Muscle layer of duodenum (tissue), 2 donors: ENCODE measurements at regions not wholly inside any gene's neighbourhood (a gene's known extent, or its start where the extent isn't known, plus 50 kb on each side); places are given as distances from the start of the nearest gene placed in this dataset.
"Not testable (repeated sequence)": the region's sequence is repeated elsewhere in the genome, so short reads cannot be mapped to it uniquely, and the experiment has no call there.

Experiments
- H3K27ac ChIP-seq: one replicate; pipeline ENCODE4 v1.7.0; 2013; ENCODE audit warnings: mild to moderate bottlenecking, low read length
- H3K27me3 ChIP-seq: one replicate; pipeline ENCODE4 v1.7.0; 2013; ENCODE audit warnings: low read depth, mild to moderate bottlenecking, control low read depth, low read length
- H3K36me3 ChIP-seq, 2 donors: one replicate each; pipeline ENCODE4 v1.7.0; 2013; ENCODE audit warnings: low read length in 2 of 2, control low read depth in 1 of 2, mild to moderate bottlenecking in 1 of 2; ENCODE audit not compliant: insufficient read depth in 2 of 2, control insufficient read depth in 1 of 2
- H3K4me1 ChIP-seq, 2 donors: one replicate each; pipeline ENCODE4 v1.7.0; 2013; ENCODE audit warnings: low read length in 2 of 2, mild to moderate bottlenecking in 2 of 2, control low read depth in 1 of 2, moderate library complexity in 1 of 2; ENCODE audit not compliant: insufficient read depth in 2 of 2, control insufficient read depth in 1 of 2
- H3K4me3 ChIP-seq, 2 donors: one replicate each; pipeline ENCODE4 v1.7.0; 2013; ENCODE audit warnings: low read length in 2 of 2, low read depth in 1 of 2, mild to moderate bottlenecking in 1 of 2
- H3K9me3 ChIP-seq, 2 donors: one replicate each; pipeline ENCODE4 v1.7.0; 2013; ENCODE audit warnings: low read length in 2 of 2, control low read depth in 1 of 2, mild to moderate bottlenecking in 1 of 2; ENCODE audit not compliant: control insufficient read depth in 1 of 2
- donor health status: healthy.

DNA sequence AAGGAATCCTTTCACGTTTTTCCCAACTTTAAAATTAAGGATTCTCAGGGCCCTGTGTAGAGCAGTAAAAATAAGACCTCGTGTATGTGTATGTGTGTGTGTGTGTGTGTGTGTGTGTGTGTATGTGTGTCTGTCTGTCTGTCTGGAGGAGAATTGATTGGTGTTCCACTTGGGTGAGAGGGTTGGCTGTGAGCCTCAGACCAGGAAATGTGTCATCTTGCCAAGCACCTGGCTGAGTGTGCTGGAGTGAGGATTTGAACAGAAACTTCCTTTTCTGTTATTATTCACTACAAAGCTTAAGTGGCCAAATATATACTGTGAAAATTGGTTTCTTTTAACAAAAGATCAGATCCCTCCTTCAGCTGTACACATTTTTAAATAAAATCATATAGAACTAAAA lies 103.6 kb upstream of the NUDT6 start:
- not testable (repeated sequence) for H3K4me3 ChIP-seq, H3K27me3 ChIP-seq, H3K27ac ChIP-seq, H3K4me1 ChIP-seq, H3K9me3 ChIP-seq
- peaks cover 0 to 13% of the 10 kb centered on the region in 2 donors for H3K36me3 ChIP-seq

DNA sequence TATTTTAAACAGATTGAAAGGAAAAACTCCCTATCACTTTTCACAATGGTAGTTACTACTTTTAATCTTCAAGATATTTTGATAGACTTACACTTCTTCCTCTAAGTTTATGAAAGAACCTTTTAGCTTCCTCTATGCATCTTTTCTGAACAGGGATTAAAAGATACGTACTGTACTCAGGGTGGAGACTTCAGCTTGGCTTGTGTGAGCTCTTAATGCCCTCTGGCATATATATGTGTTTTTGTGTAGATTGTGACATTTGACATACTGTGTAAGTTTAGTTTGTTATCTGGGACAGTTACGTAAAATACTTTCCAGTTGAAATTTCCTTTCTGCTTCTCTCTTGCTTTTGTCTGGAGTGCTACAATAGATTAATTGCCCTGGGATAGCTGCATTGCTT lies 109.3 kb upstream of the NUDT6 start:
- Histone ChIP-seq H3K4me3 (no peak overlapping the region), H3K36me3 (peaks cover 0 to 13% of the 10 kb centered on the region in 2 donors), H3K4me1 (no peaks in the 10 kb centered on the region), H3K27me3 (no peaks in the 10 kb centered on the region), H3K9me3 (no peaks in the 10 kb centered on the region), H3K27ac (no peak overlapping the region)

DNA sequence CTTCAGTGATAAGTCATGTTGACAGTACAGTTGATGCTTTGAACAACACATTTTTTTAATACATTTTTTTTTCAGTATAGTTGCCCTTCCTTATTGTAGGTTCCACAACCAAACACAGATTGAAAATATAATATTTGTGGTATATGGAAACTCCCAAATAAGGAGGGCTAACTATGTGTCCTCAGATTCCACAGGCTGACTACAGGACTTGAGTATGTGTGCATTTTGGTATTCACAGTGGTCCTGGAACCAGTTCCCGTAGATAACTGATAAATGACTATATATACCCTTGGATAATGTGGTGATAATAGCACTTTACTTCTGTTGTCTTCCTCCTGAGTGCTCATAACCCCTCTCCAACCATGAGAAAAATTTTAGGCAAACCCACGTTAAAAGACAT lies 111.6 kb upstream of the NUDT6 start:
- Histone ChIP-seq H3K36me3 (peaks cover 0 to 7% of the 10 kb centered on the region in 2 donors), H3K4me3 (no peak overlapping the region)

DNA sequence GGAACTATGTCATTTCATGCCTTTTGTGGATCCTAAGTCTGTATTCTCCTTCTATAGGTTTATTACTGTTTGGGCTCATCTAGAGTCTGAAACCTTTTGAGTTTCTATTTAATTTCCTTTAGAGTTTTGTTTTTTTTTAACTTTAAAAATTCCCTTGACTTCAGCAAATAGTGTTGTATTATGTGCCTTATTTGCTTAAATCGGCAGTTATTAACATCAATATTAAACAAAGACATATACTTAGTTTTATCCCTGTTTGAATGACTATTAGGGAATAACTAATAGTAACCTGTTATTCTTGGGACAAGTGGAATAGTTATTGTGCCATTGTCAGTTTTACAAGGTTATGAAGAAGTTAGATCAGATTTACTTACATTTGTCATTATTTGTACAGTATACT lies 112.8 kb upstream of the NUDT6 start:
- H3K27ac ChIP-seq = no peak overlapping the region
- no peaks in the 10 kb centered on the region for H3K27me3 ChIP-seq
- H3K9me3 ChIP-seq = no peaks in the 10 kb centered on the region
- no peak overlapping the region for H3K4me3 ChIP-seq
- no peaks in the 10 kb centered on the region for H3K36me3 ChIP-seq
- H3K4me1 ChIP-seq = no peaks in the 10 kb centered on the region

More for the DNA sequence above, 111.6 kb upstream of the NUDT6 start:
- H3K4me1 ChIP-seq = no peaks in the 10 kb centered on the region
- H3K27me3 ChIP-seq = no peaks in the 10 kb centered on the region
- no peaks in the 10 kb centered on the region for H3K9me3 ChIP-seq
- H3K27ac ChIP-seq = no peak overlapping the region

DNA sequence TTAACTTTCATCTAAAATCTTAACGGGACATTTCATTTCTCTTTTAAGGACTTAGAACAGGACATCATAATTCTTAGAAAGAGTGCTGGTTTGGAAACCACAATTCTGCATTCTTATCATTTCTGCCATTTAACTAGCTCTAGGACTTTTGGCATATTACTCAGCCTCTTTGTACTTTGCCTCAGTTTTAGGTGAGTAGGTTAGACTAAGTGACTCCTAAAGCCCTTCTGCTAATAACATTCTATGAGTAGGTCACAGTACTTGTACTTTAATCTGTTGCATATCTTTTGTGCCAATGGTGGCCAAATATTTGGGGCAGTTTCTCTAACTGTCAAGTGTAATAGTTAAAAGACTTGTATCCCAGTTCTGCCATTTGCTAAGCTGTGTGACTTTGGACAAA lies 115.4 kb upstream of the NUDT6 start:
- no peak overlapping the region for H3K27ac ChIP-seq
- H3K27me3 ChIP-seq = no peaks in the 10 kb centered on the region
- H3K4me3 ChIP-seq = no peak overlapping the region
- H3K9me3 ChIP-seq = peaks cover 3 to 5% of the 10 kb centered on the region in 2 donors
- no peaks in the 10 kb centered on the region for H3K4me1 ChIP-seq
- peaks cover 0 to 9% of the 10 kb centered on the region in 2 donors for H3K36me3 ChIP-seq

DNA sequence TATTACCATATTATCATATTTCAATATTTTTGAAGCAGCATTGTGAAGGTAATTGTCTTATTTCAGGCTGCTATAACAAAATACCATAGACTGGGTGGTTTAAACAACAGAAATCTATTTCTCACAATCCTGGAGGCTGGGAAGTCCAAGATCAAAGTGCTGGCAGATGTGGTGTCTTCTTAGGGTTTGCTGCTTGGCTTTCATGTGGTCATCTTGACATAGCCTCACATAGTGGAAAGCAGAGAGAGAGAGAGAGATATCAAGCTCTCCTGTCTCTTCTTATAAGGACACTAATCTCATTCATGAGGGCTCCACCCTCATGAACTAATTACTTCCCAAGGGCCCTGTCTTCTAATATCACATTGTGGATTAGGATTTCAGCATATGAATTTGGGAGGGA lies 119.7 kb upstream of the NUDT6 start:
- Histone ChIP-seq H3K9me3 (peaks cover 10 to 19% of the 10 kb centered on the region in 2 donors), H3K4me3 (no peak overlapping the region), H3K4me1 (no peaks in the 10 kb centered on the region), H3K27ac (no peak overlapping the region), H3K27me3 (no peaks in the 10 kb centered on the region), H3K36me3 (peaks cover 3 to 13% of the 10 kb centered on the region in 2 donors)

DNA sequence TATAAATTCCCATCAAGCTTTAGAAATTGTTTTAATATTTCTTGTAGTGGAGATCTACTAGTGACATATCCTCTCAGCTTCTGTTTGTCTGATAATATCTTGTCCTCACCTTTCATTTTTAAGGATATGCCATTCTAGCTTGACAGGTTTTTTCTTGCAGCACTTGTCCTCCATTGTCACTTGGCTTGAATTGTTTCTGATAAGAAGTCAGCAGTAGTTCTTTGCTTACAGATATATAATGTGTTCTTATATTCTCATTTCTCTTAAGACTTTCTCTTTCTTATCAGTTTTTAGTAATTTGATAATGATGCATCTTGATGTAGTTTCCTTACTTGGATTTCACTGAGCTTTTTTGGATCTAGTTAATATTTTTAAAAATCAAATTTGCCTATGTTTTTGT lies 120.6 kb upstream of the NUDT6 start:
- Histone ChIP-seq H3K4me1 (no peaks in the 10 kb centered on the region), H3K27me3 (no peaks in the 10 kb centered on the region), H3K4me3 (no peak overlapping the region), H3K9me3 (peaks cover 10 to 26% of the 10 kb centered on the region in 2 donors), H3K27ac (no peak overlapping the region), H3K36me3 (peaks cover 3 to 13% of the 10 kb centered on the region in 2 donors)

DNA sequence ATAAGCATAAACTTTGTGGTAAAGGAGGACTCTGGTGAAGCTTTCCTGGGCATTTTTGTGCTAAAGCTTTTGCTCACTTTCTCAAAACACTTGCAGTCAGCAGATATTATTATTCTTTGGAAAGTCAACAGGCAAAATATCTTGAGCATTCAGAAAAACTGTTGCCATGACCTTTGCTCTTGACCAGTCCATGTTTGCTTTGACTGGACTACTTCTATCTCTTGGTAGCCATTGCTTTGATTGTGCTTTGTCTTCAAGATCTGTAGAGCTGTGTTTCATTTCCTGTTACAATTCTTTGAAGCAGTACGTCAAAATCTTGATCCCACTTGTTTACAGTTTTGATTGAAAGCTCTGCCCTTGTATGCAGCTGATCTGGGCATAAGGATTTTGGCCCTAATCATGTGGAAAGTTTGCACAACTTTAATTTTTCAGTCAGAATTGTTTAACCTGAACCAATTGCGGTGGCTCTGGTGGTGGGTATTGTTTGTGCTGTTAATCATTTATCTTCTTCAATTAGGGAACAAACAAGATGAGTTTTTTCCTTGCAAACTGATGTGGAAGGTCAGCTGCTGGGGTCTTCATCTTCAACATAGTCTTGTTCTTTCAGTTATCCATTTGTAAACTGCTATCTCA lies 121.5 kb upstream of the NUDT6 start:
- Histone ChIP-seq H3K4me3 (no peak overlapping the region), H3K27ac (no peak overlapping the region), H3K27me3 (no peaks in the 10 kb centered on the region), H3K36me3 (peaks cover 3 to 13% of the 10 kb centered on the region in 2 donors), H3K4me1 (no peaks in the 10 kb centered on the region), H3K9me3 (peaks cover 10 to 30% of the 10 kb centered on the region in 2 donors)

DNA sequence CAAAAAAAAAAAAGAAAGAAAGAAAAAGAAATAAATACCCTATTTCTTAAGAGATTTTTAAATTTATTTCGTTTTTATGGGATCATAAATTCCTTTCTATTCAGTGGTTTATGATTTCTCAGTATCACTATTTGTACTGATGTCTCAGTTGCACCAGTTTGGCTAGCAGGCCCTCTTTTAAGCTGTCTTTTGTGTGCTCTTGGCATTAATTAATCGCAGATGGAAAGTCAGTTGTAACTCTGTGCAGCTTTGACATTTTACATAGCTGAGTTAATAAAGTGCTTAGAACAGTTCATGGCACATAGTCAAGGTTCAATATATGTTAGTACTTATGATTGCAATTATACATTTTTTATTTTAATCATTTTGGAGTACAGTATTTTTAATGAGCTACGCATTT lies 123.7 kb upstream of the NUDT6 start:
- Histone ChIP-seq H3K36me3 (peaks cover 3 to 13% of the 10 kb centered on the region in 2 donors), H3K27me3 (no peaks in the 10 kb centered on the region), H3K4me3 (no peak overlapping the region), H3K9me3 (peaks cover 10 to 31% of the 10 kb centered on the region in 2 donors), H3K4me1 (no peaks in the 10 kb centered on the region), H3K27ac (no peak overlapping the region)

DNA sequence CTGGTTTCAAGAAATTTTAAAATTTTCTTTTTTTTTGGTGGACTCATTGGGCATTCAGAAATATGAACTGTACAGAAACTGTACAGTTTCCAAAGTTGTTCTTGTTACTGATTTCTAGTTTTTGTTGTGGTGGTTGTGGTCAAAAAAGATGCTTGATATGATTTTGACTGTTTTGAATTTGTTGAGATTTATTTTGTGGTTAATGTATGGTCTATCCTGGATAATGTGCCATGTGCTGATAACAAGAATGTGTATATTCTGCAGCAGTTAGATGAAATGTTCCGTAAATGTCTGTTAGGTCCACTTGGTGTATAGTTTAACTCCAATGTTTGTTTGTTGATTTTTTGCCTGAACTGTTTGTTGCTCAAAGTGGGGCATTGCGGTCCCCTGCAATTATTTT lies 127.6 kb upstream of the NUDT6 start:
- Histone ChIP-seq H3K4me3 (no peak overlapping the region), H3K36me3 (no peaks in the 10 kb centered on the region), H3K27me3 (no peaks in the 10 kb centered on the region), H3K9me3 (peaks cover 0 to 17% of the 10 kb centered on the region in 2 donors), H3K27ac (no peak overlapping the region), H3K4me1 (no peaks in the 10 kb centered on the region)

DNA sequence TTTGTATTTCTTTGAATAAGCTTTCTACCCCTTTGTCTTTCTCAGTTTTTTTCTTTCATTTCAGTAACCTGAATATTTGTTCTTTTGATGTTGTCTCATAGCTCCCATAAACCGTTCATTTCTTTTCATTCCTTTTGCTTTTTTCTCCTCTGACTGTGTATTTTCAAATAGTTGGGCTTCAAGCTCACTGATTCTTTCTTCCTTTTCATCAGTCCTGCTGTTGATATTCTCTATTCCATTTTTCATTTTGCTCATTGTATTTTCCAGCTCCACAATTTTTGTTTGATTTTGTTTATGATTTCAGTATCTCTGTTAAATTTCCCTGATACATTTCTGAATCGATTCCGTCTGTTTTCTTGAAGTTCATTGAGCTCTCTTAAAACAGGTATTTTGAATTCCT lies 129.6 kb upstream of the NUDT6 start:
- Histone ChIP-seq H3K9me3 (peaks cover 0 to 17% of the 10 kb centered on the region in 2 donors), H3K36me3 (no peaks in the 10 kb centered on the region)

DNA sequence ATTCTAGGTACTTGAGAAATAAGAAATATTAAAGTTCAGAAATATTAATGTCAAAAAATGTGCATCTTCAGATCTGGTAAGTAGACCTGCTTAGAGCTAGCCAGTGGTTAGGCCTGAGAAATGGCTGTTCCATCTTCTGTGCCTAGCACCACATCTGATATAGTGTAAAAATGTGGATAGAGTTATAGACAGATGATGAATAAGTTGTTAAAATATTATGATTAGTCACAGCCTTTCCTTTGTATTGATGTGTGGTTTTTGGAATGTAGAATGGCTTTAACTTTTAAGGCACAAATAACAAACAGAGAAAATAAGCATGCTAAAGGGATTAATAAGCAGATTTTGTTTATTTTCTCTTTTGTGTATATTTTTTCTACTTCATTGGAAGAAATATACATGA lies 133.5 kb upstream of the NUDT6 start:
- Histone ChIP-seq H3K36me3 (no peaks in the 10 kb centered on the region), H3K27ac (no peak overlapping the region), H3K27me3 (no peaks in the 10 kb centered on the region), H3K4me3 (no peak overlapping the region), H3K4me1 (no peaks in the 10 kb centered on the region), H3K9me3 (peaks cover 0 to 3% of the 10 kb centered on the region in 2 donors)

More for the DNA sequence above, 129.6 kb upstream of the NUDT6 start:
- Histone ChIP-seq H3K27me3 (no peaks in the 10 kb centered on the region), H3K4me1 (no peaks in the 10 kb centered on the region), H3K27ac (no peak overlapping the region), H3K4me3 (no peak overlapping the region)
